Inflammatory macrophage treated with lipopolysaccharide for 1 hour (primary cell): ENCODE measurements at regions not wholly inside any gene's neighbourhood (a gene's known extent, or its start where the extent isn't known, plus 50 kb on each side); places are given as distances from the start of the nearest gene placed in this dataset.

Experiments used
- DNase-seq, 2 donors: peaks; one replicate each; pipeline ENCODE4 v3.0.0-alpha.2; 2020 to 2022

GRCh38 chr14:82190742-82191141 is 657.1 kb upstream of the SEL1L start:
- no peak for DNase-seq

GRCh38 chr14:82192387-82192786 is 658.7 kb upstream of the SEL1L start:
- DNase-seq, result no peak

GRCh38 chr14:82223276-82223675 is 689.6 kb upstream of the SEL1L start:
- DNase-seq, result no peak

GRCh38 chr14:82224610-82225009 is 691.0 kb upstream of the SEL1L start:
- no peak for DNase-seq

- no peak for DNase-seq
Observed at GRCh38 chr14:82230748-82231147, 697.1 kb upstream of the SEL1L start.

GRCh38 chr14:82238649-82239048 is 705.0 kb upstream of the SEL1L start:
- DNase-seq, result no peak

- DNase-seq, result no peak
Observed at GRCh38 chr14:82239223-82239622, 705.6 kb upstream of the SEL1L start.

- DNase-seq, result no peak
Observed at GRCh38 chr14:82244791-82245190, 711.1 kb upstream of the SEL1L start.

- no peak for DNase-seq
Observed at GRCh38 chr14:82251494-82251893, 717.8 kb upstream of the SEL1L start.

GRCh38 chr14:82270286-82270685 is 736.6 kb upstream of the SEL1L start:
- no peak for DNase-seq

- DNase-seq, result no peak
Observed at GRCh38 chr14:82298811-82299210, 765.2 kb upstream of the SEL1L start.

GRCh38 chr14:82309199-82309598 is 775.5 kb upstream of the SEL1L start:
- no peak for DNase-seq

GRCh38 chr14:82313889-82314288 is 780.2 kb upstream of the SEL1L start:
- DNase-seq, result no peak

- DNase-seq, result no peak
Observed at GRCh38 chr14:82328442-82328841, 794.8 kb upstream of the SEL1L start.

GRCh38 chr14:82341261-82341810 is 807.7 kb upstream of the SEL1L start:
- no peak for DNase-seq

GRCh38 chr14:82342596-82342995 is 808.9 kb upstream of the SEL1L start:
- no peak for DNase-seq

GRCh38 chr14:82345184-82345583 is 811.5 kb upstream of the SEL1L start:
- DNase-seq, result no peak

GRCh38 chr14:82354126-82354525 is 820.5 kb upstream of the SEL1L start:
- no peak for DNase-seq

- no peak for DNase-seq
Observed at GRCh38 chr14:82359201-82359600, 825.5 kb upstream of the SEL1L start.

- no peak for DNase-seq
Observed at GRCh38 chr14:82362452-82362851, 828.8 kb upstream of the SEL1L start.

- DNase-seq, result no peak
Observed at GRCh38 chr14:82365471-82365870, 831.8 kb upstream of the SEL1L start.

- DNase-seq, result no peak
Observed at GRCh38 chr14:82366803-82367202, 833.1 kb upstream of the SEL1L start.

- no peak for DNase-seq
Observed at GRCh38 chr14:82379291-82379690, 845.6 kb upstream of the SEL1L start.

GRCh38 chr14:82385048-82385447 is 851.4 kb upstream of the SEL1L start:
- DNase-seq, result no peak

- DNase-seq, result no peak
Observed at GRCh38 chr14:82387699-82388098, 854.0 kb upstream of the SEL1L start.

GRCh38 chr14:82388488-82388887 is 854.8 kb upstream of the SEL1L start:
- DNase-seq, result no peak
